Thoracic aorta (tissue), 2 donors: ENCODE measurements at regions not wholly inside any gene's neighbourhood (a gene's known extent, or its start where the extent isn't known, plus 50 kb on each side); places are given as distances from the start of the nearest gene placed in this dataset.

ENCODE experiments used
- ATAC-seq: fragments of 150-250 bp; one replicate; pipeline ENCODE4 v1.8.0; 2017; ENCODE audit warnings: low read depth; ENCODE audit not compliant: insufficient number of reproducible peaks, low FRiP score
- DNase-seq: peaks from one replicate; pipeline ENCODE4 v3.0.0-alpha.2; 2020; ENCODE audit warnings: low spot score
- H3K27ac ChIP-seq, 2 donors: fragments of 200-600 bp; sonication (generic); 1 replicate in 1 of 2; 2 replicates in 1 of 2; pipeline ENCODE4 v1.5.1; 2016; ENCODE audit warnings: mild to moderate bottlenecking in 2 of 2, moderate library complexity in 2 of 2
- H3K27me3 ChIP-seq: fragments of 200-600 bp; sonication (generic); replicated peaks from 2 replicates; pipeline ENCODE4 v1.6.0; 2016; ENCODE audit warnings: mild to moderate bottlenecking; ENCODE audit not compliant: insufficient read depth
- H3K36me3 ChIP-seq: fragments of 200-600 bp; sonication (generic); one replicate; pipeline ENCODE4 v1.5.1; 2016
- H3K4me1 ChIP-seq, 2 donors: fragments of 200-600 bp; sonication (generic); 1 replicate in 1 of 2; 2 replicates in 1 of 2; pipeline versions ENCODE4 v1.5.1 to v1.6.0; 2016; ENCODE audit warnings: low read depth in 2 of 2, mild to moderate bottlenecking in 1 of 2; ENCODE audit not compliant: control insufficient read depth in 1 of 2
- H3K4me3 ChIP-seq: fragments of 200-600 bp; sonication (generic); 2 replicates; pipeline ENCODE4 v1.5.1; 2016; ENCODE audit warnings: mild to moderate bottlenecking
- H3K9me3 ChIP-seq: fragments of 200-600 bp; sonication (generic); 2 replicates; pipeline ENCODE4 v1.5.1; 2016
- TF ChIP-seq, protein P1 (sequence below): fragments of 200-600 bp; sonication (generic); IDR thresholded peaks from one replicate; pipeline ENCODE4 v1.5.1; 2019; ENCODE audit warnings: antibody characterized with exemption

DNA sequence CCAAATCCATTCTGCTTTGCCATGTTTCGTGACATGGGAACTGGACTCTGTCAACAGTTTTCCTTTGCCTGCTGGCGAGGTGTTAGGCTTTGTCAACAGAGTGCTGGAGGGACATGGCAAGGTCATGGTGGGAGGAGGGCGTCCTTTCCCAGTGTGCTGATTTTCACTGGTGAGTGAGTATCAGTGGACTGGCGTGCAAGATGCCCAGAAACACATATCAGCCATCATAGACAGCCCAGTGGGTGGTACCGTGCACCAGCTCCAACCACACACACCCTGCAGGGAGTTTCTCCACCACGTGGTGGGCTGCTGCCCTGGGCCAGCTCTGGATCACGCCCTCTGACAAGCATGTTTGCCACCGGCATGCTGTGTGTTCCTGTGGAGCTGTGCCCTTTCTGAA is 50.0 kb upstream of the ABL1 start:
- no peak for DNase-seq
- Histone ChIP-seq H3K36me3 (no peaks in the 10 kb centered on the region), H3K4me1 (peaks cover 18 to 61% of the 10 kb centered on the region in 2 donors), H3K27ac (no peak overlapping the region), H3K9me3 (peaks cover 6% of the 10 kb centered on the region), H3K4me3 (no peak overlapping the region), H3K27me3 (no peaks in the 10 kb centered on the region)
- TF ChIP-seq, protein P1, sequence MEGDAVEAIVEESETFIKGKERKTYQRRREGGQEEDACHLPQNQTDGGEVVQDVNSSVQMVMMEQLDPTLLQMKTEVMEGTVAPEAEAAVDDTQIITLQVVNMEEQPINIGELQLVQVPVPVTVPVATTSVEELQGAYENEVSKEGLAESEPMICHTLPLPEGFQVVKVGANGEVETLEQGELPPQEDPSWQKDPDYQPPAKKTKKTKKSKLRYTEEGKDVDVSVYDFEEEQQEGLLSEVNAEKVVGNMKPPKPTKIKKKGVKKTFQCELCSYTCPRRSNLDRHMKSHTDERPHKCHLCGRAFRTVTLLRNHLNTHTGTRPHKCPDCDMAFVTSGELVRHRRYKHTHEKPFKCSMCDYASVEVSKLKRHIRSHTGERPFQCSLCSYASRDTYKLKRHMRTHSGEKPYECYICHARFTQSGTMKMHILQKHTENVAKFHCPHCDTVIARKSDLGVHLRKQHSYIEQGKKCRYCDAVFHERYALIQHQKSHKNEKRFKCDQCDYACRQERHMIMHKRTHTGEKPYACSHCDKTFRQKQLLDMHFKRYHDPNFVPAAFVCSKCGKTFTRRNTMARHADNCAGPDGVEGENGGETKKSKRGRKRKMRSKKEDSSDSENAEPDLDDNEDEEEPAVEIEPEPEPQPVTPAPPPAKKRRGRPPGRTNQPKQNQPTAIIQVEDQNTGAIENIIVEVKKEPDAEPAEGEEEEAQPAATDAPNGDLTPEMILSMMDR: no peak
- no peak for ATAC-seq
